SK-N-SH treated with all-trans-retinoic acid at 6 μM for 48 hours (cell line): ENCODE measurements at regions not wholly inside any gene's neighbourhood (a gene's known extent, or its start where the extent isn't known, plus 50 kb on each side); places are given as distances from the start of the nearest gene placed in this dataset.

Source experiments
- ARNTL ChIP-seq: fragments of 450-650 bp; formaldehyde crosslinking; IDR thresholded peaks from 2 replicates; pipeline ENCODE4 v1.5.0; 2020; ENCODE audit warnings: low read depth, mild to moderate bottlenecking, moderate library complexity, borderline replicate concordance
- ESRRG ChIP-seq: fragments of 250-450 bp; sonication (Bioruptor Pico); IDR thresholded peaks from 2 replicates; pipeline ENCODE4 v1.6.1; 2021; ENCODE audit warnings: mild to moderate bottlenecking
- GLIS3 ChIP-seq: fragments of 250-450 bp; sonication (Bioruptor Pico); IDR thresholded peaks from 2 replicates; pipeline ENCODE4 v1.5.0; 2020; ENCODE audit warnings: mild to moderate bottlenecking, moderate library complexity
- OSR1 ChIP-seq: fragments of 250-450 bp; sonication (Bioruptor Pico); IDR thresholded peaks from 2 replicates; pipeline ENCODE4 v1.8.0; 2022; ENCODE audit warnings: moderate library complexity, mild to moderate bottlenecking, inconsistent platforms
- TCF4 ChIP-seq: fragments of 250-450 bp; sonication (Bioruptor Pico); IDR thresholded peaks from 2 replicates; pipeline ENCODE4 v1.8.0; 2021; ENCODE audit warnings: mild to moderate bottlenecking, moderate library complexity, borderline replicate concordance
- ZC3H10 ChIP-seq: fragments of 250-450 bp; sonication (Bioruptor Pico); IDR thresholded peaks from 2 replicates; pipeline ENCODE4 v1.5.1; 2021; ENCODE audit warnings: mild to moderate bottlenecking, moderate library complexity
- ZFP30 ChIP-seq: fragments of 450-650 bp; formaldehyde crosslinking; IDR thresholded peaks from 2 replicates; pipeline ENCODE4 v1.5.0; 2022; ENCODE audit warnings: mild to moderate bottlenecking, moderate library complexity
- ZNF565 ChIP-seq: fragments of 450-650 bp; formaldehyde crosslinking; conservative IDR thresholded peaks from 2 replicates; pipeline ENCODE4 v1.5.0; 2020; ENCODE audit warnings: low read depth, mild to moderate bottlenecking, moderate library complexity
- ZNF70 ChIP-seq: fragments of 450-650 bp; formaldehyde crosslinking; IDR thresholded peaks from 2 replicates; pipeline ENCODE4 v1.5.0; 2020; ENCODE audit warnings: mild to moderate bottlenecking, moderate library complexity

- TF ChIP-seq ARNTL (no peak), ZNF70 (CRISPR knock-in tag) (no peak), TCF4 (CRISPR knock-in tag) (no peak), ESRRG (no peak), GLIS3 (CRISPR knock-in tag) (no peak), ZNF565 (CRISPR knock-in tag) (no peak), ZC3H10 (CRISPR knock-in tag) (no peak), ZFP30 (CRISPR knock-in tag) (no peak), OSR1 (CRISPR knock-in tag) (no peak)
Observed at GRCh38 chr18:39991696-39992265, 1963.3 kb upstream of the PIK3C3 start.
